ENCODE measurements at regions not wholly inside any gene's neighbourhood (a gene's known extent, or its start where the extent isn't known, plus 50 kb on each side); places are given as distances from the start of the nearest gene placed in this dataset.

DNA sequence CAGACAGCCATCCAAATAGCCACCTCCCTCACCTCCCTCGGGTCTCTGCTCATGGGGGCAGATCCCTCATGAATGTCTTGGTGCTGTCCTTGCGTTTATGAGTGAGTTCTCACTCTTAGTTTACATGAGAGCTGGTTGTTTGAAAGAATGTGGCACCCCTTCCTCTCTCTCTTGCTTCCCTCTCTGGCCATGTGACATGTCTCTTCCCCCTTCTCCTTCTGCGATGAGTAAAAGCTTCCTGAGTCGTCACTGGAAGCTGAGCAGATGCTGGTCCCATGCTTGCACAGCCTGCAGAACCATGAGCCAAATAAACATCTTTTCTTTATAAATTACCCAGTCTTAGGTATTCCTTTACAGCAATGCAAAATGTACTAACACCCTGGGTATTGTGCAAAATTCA is 208.7 kb downstream of the LACC1 start:
- no peak for DNase-seq (ENCODE audit: low read depth)
- TF ChIP-seq, protein P1, sequence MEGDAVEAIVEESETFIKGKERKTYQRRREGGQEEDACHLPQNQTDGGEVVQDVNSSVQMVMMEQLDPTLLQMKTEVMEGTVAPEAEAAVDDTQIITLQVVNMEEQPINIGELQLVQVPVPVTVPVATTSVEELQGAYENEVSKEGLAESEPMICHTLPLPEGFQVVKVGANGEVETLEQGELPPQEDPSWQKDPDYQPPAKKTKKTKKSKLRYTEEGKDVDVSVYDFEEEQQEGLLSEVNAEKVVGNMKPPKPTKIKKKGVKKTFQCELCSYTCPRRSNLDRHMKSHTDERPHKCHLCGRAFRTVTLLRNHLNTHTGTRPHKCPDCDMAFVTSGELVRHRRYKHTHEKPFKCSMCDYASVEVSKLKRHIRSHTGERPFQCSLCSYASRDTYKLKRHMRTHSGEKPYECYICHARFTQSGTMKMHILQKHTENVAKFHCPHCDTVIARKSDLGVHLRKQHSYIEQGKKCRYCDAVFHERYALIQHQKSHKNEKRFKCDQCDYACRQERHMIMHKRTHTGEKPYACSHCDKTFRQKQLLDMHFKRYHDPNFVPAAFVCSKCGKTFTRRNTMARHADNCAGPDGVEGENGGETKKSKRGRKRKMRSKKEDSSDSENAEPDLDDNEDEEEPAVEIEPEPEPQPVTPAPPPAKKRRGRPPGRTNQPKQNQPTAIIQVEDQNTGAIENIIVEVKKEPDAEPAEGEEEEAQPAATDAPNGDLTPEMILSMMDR (IDR thresholded peaks at IDR 0.05; ENCODE audit: low read length, missing control alignments) = no peak
- H3K4me3 ChIP-seq (replicated peaks; ENCODE audit: low read depth, low read length) = no peak overlapping the region

DNA sequence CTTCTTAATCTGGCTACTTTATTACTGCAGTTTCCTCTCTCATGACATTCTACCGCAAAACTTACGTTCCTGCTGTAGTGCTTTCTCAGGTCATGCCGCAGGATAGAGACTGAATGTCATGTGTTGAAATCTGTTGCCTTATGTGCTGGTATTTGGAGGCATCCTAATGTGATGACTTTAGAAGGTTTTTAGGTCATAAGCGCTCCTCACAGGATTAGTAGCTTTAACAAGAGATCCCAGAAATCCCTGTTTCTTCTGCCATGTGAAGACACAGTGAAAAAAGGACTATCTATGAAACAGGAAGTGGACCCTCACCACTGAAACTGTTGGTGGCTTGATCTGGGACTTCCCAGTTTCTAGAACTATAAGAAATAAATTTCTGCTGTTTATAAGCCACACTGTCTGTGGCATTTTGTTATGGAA is 209.3 kb downstream of the LACC1 start:
- no peak for DNase-seq (ENCODE audit: low read depth)
- TF ChIP-seq, protein P1 (IDR thresholded peaks at IDR 0.05; ENCODE audit: low read length, missing control alignments) = no peak
- H3K4me3 ChIP-seq (replicated peaks; ENCODE audit: low read depth, low read length) = no peak overlapping the region

- TF ChIP-seq, protein P1 (IDR thresholded peaks at IDR 0.05; ENCODE audit: low read length, missing control alignments) = no peak
- no peak for DNase-seq (ENCODE audit: low read depth)
Observed at GRCh38 chr13:44089452-44089851, 209.7 kb downstream of the LACC1 start.

GRCh38 chr13:44092078-44092970 is 212.6 kb downstream of the LACC1 start:
- DNase-seq (ENCODE audit: low read depth) = no peak
- TF ChIP-seq, protein P1 (IDR thresholded peaks at IDR 0.05; ENCODE audit: low read length, missing control alignments) = no peak

More at GRCh38 chr13:44089452-44089851, 209.7 kb downstream of the LACC1 start:
- no peak overlapping the region for H3K4me3 ChIP-seq (replicated peaks; ENCODE audit: low read depth, low read length)

DNA sequence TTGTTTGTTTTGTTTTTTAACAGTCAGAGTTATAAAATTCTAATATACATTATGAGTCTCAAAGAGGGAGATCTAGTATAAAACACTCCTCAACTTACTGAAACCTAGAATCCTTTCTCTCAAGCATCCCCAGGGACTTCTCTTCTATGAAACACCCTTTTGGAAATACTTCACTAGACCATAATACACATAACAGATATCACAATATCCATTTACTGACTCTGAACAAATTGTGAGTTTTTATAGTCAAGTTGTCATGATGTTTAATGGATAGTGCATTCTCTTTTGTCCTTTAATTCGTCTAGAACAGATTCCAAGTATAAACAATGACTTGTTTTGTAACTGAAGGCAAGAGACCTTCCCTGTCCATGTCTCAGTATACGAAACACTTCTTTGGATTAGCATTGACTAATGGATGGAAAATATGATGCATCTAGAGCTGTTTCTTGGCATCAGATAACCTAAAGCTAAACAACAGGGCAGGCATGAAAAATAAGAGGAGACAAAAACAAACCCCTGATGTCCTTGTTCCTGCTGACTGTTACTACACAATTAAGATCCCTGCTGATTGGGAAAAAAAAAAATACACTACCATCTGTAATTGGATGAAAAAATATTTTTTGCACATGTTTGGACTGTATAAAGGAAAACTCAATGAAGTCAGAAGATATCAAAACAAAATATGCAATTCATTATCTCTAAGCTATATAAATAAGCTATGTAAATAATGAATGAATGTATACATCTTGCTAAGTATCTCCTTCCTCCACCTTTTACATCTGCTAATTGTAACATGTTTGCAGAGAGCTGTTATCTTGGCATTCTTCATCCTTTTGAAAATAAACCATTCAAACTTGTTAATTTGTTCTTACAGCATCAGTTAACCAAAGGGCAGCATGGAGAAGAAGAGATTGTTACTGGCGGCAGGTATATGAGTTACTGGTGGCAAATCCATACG is 214.2 kb downstream of the LACC1 start:
- TF ChIP-seq, protein P1 (IDR thresholded peaks at IDR 0.05; ENCODE audit: low read length, missing control alignments) = no peak
- no peak overlapping the region for H3K4me3 ChIP-seq (replicated peaks; ENCODE audit: low read depth, low read length)
- no peak for DNase-seq (ENCODE audit: low read depth)

More at GRCh38 chr13:44092078-44092970, 212.6 kb downstream of the LACC1 start:
- no peak overlapping the region for H3K4me3 ChIP-seq (replicated peaks; ENCODE audit: low read depth, low read length)

DNA sequence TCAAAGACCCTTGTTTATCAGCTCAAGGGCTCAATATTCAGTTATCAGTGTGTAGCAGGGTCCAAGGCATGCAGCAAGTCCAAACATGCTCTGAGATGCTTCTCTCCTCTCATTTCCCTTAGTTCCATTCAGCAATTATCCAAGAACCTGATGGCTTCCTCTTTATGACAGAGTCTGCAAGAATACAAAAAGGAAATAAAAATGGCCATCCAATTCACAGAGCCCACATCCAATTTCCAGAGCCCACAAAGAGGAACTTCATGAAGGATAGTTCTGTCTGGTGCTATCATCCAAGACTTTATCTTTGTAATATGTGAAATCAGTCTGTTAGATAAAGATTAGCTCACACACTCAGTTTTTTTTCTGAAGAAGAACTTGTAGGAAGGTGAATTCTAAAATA is 217.2 kb downstream of the LACC1 start:
- no peak for DNase-seq (ENCODE audit: low read depth)

More for the DNA sequence above, 217.2 kb downstream of the LACC1 start:
- H3K4me3 ChIP-seq (replicated peaks; ENCODE audit: low read depth, low read length) = no peak overlapping the region
- TF ChIP-seq, protein P1 (IDR thresholded peaks at IDR 0.05; ENCODE audit: low read length, missing control alignments) = no peak
